ENCODE measurements at regions not wholly inside any gene's neighbourhood (a gene's known extent, or its start where the extent isn't known, plus 50 kb on each side); places are given as distances from the start of the nearest gene placed in this dataset.
"Not testable (repeated sequence)": the region's sequence is repeated elsewhere in the genome, so short reads cannot be mapped to it uniquely, and the experiment has no call there.

GRCh38 chr12:11547271-11547646 is 102.2 kb upstream of the ETV6 start:
- H3K4me3 ChIP-seq (replicated peaks in 1 of 3; ENCODE audit: insufficient read depth in 1 of 3, low read depth in 1 of 3, low read length in 3 of 3); intact Hi-C loops (cut with micrococcal nuclease); H4K20me1 ChIP-seq (replicated peaks; ENCODE audit: control insufficient read depth, extremely low read depth, insufficient read depth, low read length); H3K79me2 ChIP-seq (ENCODE audit: control insufficient read depth, insufficient read depth, low read length); H2AFZ ChIP-seq (ENCODE audit: low read depth, low read length); DNase-seq (ENCODE audit: low read depth, low spot score); FAIRE-seq; H3K9me3 ChIP-seq (replicated peaks; ENCODE audit: control insufficient read depth, insufficient read depth, low read length); H3K27ac ChIP-seq (ENCODE audit: insufficient read depth, low read depth, low read length); POLR2A ChIA-PET; H3K4me2 ChIP-seq (ENCODE audit: insufficient read depth, low read length); H3K27me3 ChIP-seq (ENCODE audit: control insufficient read depth in 2 of 2, insufficient read depth in 2 of 2, low read length in 2 of 2); H3K9me1 ChIP-seq (replicated peaks; ENCODE audit: control insufficient read depth, extremely low read depth, insufficient read depth, low read length); BruUV-seq (replicated peaks); H3K9ac ChIP-seq (replicated peaks; ENCODE audit: extremely low read depth, insufficient read depth, low read length); H3K36me3 ChIP-seq (ENCODE audit: control insufficient read depth in 2 of 2, extremely low read depth in 1 of 2, insufficient read depth in 2 of 2, low read length in 2 of 2); dilution Hi-C loops (cut with MboI; ENCODE audit: extremely low pct_ligation_motif_present, low sequenced_read_pairs): not testable (repeated sequence)
- CTCF ChIA-PET: interaction anchor here (1.1 to 2.3 kb wide), 2 partner anchors 7 to 486 kb away, joined by 3 to 10 read pairs; no protein-coding TSS in a partner anchor
- peaks cover 12% of the 10 kb centered on the region for H3K4me1 ChIP-seq (ENCODE audit: control insufficient read depth, extremely low read depth, insufficient read depth, low read length)

GRCh38 chr12:11549119-11549518 is 100.4 kb upstream of the ETV6 start:
- CTCF ChIA-PET: no interaction called here
- dilution Hi-C loops (cut with MboI; ENCODE audit: extremely low pct_ligation_motif_present, low sequenced_read_pairs): no loop called here

More at GRCh38 chr12:11549119-11549518, 100.4 kb upstream of the ETV6 start:
- H3K79me2 ChIP-seq (ENCODE audit: control insufficient read depth, insufficient read depth, low read length): no peaks in the 10 kb centered on the region
- no peaks in the 10 kb centered on the region for H3K9me3 ChIP-seq (replicated peaks; ENCODE audit: control insufficient read depth, insufficient read depth, low read length)
- POLR2A ChIA-PET: no interaction called here
- no peak for FAIRE-seq
- H3K36me3 ChIP-seq (ENCODE audit: control insufficient read depth in 2 of 2, extremely low read depth in 1 of 2, insufficient read depth in 2 of 2, low read length in 2 of 2): no peaks in the 10 kb centered on the region
- H4K20me1 ChIP-seq (replicated peaks; ENCODE audit: control insufficient read depth, extremely low read depth, insufficient read depth, low read length): no peaks in the 10 kb centered on the region
- H3K4me3 ChIP-seq (replicated peaks in 1 of 3; ENCODE audit: insufficient read depth in 1 of 3, low read depth in 1 of 3, low read length in 3 of 3): no peak overlapping the region
- H2AFZ ChIP-seq (ENCODE audit: low read depth, low read length): no peak overlapping the region
- no peak overlapping the region for H3K27ac ChIP-seq (ENCODE audit: insufficient read depth, low read depth, low read length)
- peaks cover 6 to 8% of the 10 kb centered on the region in 2 experiments for H3K27me3 ChIP-seq (ENCODE audit: control insufficient read depth in 2 of 2, insufficient read depth in 2 of 2, low read length in 2 of 2)
- no TSS peak for BruUV-seq (replicated peaks)
- H3K9me1 ChIP-seq (replicated peaks; ENCODE audit: control insufficient read depth, extremely low read depth, insufficient read depth, low read length): no peaks in the 10 kb centered on the region
- no peak for DNase-seq (ENCODE audit: low read depth, low spot score)
- no peak overlapping the region for H3K9ac ChIP-seq (replicated peaks; ENCODE audit: extremely low read depth, insufficient read depth, low read length)
- TF ChIP-seq, protein P1, sequence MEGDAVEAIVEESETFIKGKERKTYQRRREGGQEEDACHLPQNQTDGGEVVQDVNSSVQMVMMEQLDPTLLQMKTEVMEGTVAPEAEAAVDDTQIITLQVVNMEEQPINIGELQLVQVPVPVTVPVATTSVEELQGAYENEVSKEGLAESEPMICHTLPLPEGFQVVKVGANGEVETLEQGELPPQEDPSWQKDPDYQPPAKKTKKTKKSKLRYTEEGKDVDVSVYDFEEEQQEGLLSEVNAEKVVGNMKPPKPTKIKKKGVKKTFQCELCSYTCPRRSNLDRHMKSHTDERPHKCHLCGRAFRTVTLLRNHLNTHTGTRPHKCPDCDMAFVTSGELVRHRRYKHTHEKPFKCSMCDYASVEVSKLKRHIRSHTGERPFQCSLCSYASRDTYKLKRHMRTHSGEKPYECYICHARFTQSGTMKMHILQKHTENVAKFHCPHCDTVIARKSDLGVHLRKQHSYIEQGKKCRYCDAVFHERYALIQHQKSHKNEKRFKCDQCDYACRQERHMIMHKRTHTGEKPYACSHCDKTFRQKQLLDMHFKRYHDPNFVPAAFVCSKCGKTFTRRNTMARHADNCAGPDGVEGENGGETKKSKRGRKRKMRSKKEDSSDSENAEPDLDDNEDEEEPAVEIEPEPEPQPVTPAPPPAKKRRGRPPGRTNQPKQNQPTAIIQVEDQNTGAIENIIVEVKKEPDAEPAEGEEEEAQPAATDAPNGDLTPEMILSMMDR (IDR thresholded peaks at IDR 0.05; ENCODE audit: extremely low read depth in 1 of 2, insufficient read depth in 1 of 2, low read depth in 1 of 2, low read length in 2 of 2): no peak
- TF ChIP-seq EZH2 (IDR thresholded peaks at IDR 0.05; ENCODE audit: borderline replicate concordance, low read depth, low read length, severe bottlenecking) (no peak), POLR2A (IDR thresholded peaks at IDR 0.05; ENCODE audit: low read depth, low read length) (no peak), MYC (IDR thresholded peaks at IDR 0.05; ENCODE audit: low read depth, low read length) (no peak), JUN (IDR thresholded peaks at IDR 0.05; ENCODE audit: borderline replicate concordance, insufficient read depth, insufficient read length, low read depth) (no peak), POLR2AphosphoS5 (IDR thresholded peaks at IDR 0.05; ENCODE audit: insufficient read depth, low read depth, low read length) (no peak), FOS (IDR thresholded peaks at IDR 0.05; ENCODE audit: borderline replicate concordance, insufficient read depth, low read length) (no peak), GATA2 (IDR thresholded peaks at IDR 0.05; ENCODE audit: insufficient read depth, insufficient read length, low read depth, low read length) (no peak)
- TF ChIP-seq, protein P2, sequence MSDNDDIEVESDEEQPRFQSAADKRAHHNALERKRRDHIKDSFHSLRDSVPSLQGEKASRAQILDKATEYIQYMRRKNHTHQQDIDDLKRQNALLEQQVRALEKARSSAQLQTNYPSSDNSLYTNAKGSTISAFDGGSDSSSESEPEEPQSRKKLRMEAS (IDR thresholded peaks at IDR 0.05; ENCODE audit: insufficient read depth, insufficient read length): no peak
- intact Hi-C loops (cut with micrococcal nuclease): no loop called here
- no peak overlapping the region for H3K4me2 ChIP-seq (ENCODE audit: insufficient read depth, low read length)
- H3K4me1 ChIP-seq (ENCODE audit: control insufficient read depth, extremely low read depth, insufficient read depth, low read length): peaks cover 12% of the 10 kb centered on the region

All from endothelial cell of umbilical vein (primary cell).